Neural cell (in vitro differentiated cells): ENCODE measurements at regions not wholly inside any gene's neighbourhood (a gene's known extent, or its start where the extent isn't known, plus 50 kb on each side); places are given as distances from the start of the nearest gene placed in this dataset.

Experiments used
- H2AFZ ChIP-seq: fragments of 200-600, 300-800 bp; sonication (generic), shearing (Covaris generic); 2 replicates; pipeline ENCODE4 v1.6.0; 2014; ENCODE audit warnings: low read depth, mild to moderate bottlenecking, antibody characterized with exemption, low read length, moderate library complexity
- H3F3A ChIP-seq: fragments of 200-600 bp; shearing (Covaris generic); 2 replicates; pipeline ENCODE4 v1.6.1; 2016; ENCODE audit warnings: mild to moderate bottlenecking, moderate library complexity, mixed read lengths, antibody characterized with exemption, low read length; ENCODE audit not compliant: insufficient read depth, poor library complexity, severe bottlenecking
- H3K27ac ChIP-seq: fragments of 200-600, 300-800 bp; sonication (generic), shearing (Covaris generic); 2 replicates; pipeline ENCODE4 v1.5.1; 2014; ENCODE audit warnings: mild to moderate bottlenecking, low read length, moderate library complexity
- H3K27me3 ChIP-seq: fragments of 300-800, 200-600 bp; sonication (generic), shearing (Covaris generic); 2 replicates; pipeline ENCODE4 v1.6.0; 2014; ENCODE audit warnings: mild to moderate bottlenecking, low read depth, low read length, moderate library complexity; ENCODE audit not compliant: insufficient read depth
- H3K36me3 ChIP-seq: fragments of 300-800, 200-600 bp; sonication (generic), shearing (Covaris generic); 2 replicates; pipeline ENCODE4 v1.5.1; 2014; ENCODE audit warnings: mild to moderate bottlenecking, antibody characterized with exemption, low read length, moderate library complexity; ENCODE audit not compliant: insufficient read depth
- H3K4me2 ChIP-seq: fragments of 300-800, 200-600 bp; sonication (generic), shearing (Covaris generic); 2 replicates; pipeline ENCODE4 v1.6.0; 2014; ENCODE audit warnings: mild to moderate bottlenecking, low read length
- H3K4me3 ChIP-seq: fragments of 300-800, 200-600 bp; sonication (generic), shearing (Covaris generic); 2 replicates; pipeline ENCODE4 v1.5.1; 2014; ENCODE audit warnings: mild to moderate bottlenecking, low read length, moderate library complexity
- H3K79me2 ChIP-seq: fragments of 200-600 bp; shearing (Covaris generic); replicated peaks from 2 replicates; pipeline ENCODE4 v1.6.0; 2014; ENCODE audit warnings: mild to moderate bottlenecking, low read length, moderate library complexity; ENCODE audit not compliant: insufficient read depth
- H3K9ac ChIP-seq: fragments of 300-800, 200-600 bp; sonication (generic), shearing (Covaris generic); 2 replicates; pipeline ENCODE4 v1.6.1; 2016; ENCODE audit warnings: mild to moderate bottlenecking, low read length, mixed read lengths
- H3K9me2 ChIP-seq: fragments of 200-600 bp; shearing (Covaris generic); 2 replicates; pipeline ENCODE4 v1.6.1; 2016; ENCODE audit warnings: mild to moderate bottlenecking, low read length, mixed read lengths; ENCODE audit not compliant: insufficient read depth
- H3K9me3 ChIP-seq: fragments of 200-600, 300-800 bp; sonication (generic), shearing (Covaris generic); 2 replicates; pipeline ENCODE4 v1.6.1; 2016; ENCODE audit warnings: mild to moderate bottlenecking, mixed run types, low read length, moderate library complexity, mixed read lengths
- H4K20me1 ChIP-seq: fragments of 200-600 bp; shearing (Covaris generic); 2 replicates; pipeline ENCODE4 v1.6.1; 2016; ENCODE audit warnings: mild to moderate bottlenecking, mixed run types; ENCODE audit not compliant: insufficient read depth
- EP300 ChIP-seq: fragments of 450-650 bp; conservative IDR thresholded peaks from 2 replicates; pipeline ENCODE4 v1.6.1; 2014; ENCODE audit warnings: antibody characterized with exemption, mild to moderate bottlenecking, moderate library complexity; ENCODE audit not compliant: poor library complexity, severe bottlenecking
- EZH2 ChIP-seq: fragments of 200-600, 300-800 bp; shearing (Covaris generic), sonication (generic); IDR thresholded peaks from 2 replicates; pipeline ENCODE4 v1.6.1; 2014; ENCODE audit warnings: antibody characterized with exemption, low read length, borderline replicate concordance, mild to moderate bottlenecking; ENCODE audit not compliant: insufficient read depth, poor library complexity, severe bottlenecking
- MXI1 ChIP-seq: fragments of 450-650 bp; conservative IDR thresholded peaks from 2 replicates; pipeline ENCODE4 v1.6.1; 2014; ENCODE audit warnings: antibody characterized with exemption, mild to moderate bottlenecking; ENCODE audit not compliant: poor library complexity, severe bottlenecking
- POLR2AphosphoS5 ChIP-seq: IDR thresholded peaks from 2 replicates; pipeline ENCODE4 v1.6.1; 2012
- RAD21 ChIP-seq: fragments of 450-650 bp; conservative IDR thresholded peaks from 2 replicates; pipeline ENCODE4 v1.6.1; 2014; ENCODE audit warnings: antibody characterized with exemption, mild to moderate bottlenecking, moderate library complexity
- SMC3 ChIP-seq: fragments of 450-650 bp; conservative IDR thresholded peaks from 2 replicates; pipeline ENCODE4 v1.6.1; 2014; ENCODE audit warnings: antibody characterized with exemption, mild to moderate bottlenecking, moderate library complexity; ENCODE audit not compliant: poor library complexity
- TAF1 ChIP-seq: IDR thresholded peaks from 2 replicates; pipeline ENCODE4 v1.6.1; 2012; ENCODE audit warnings: low read depth
- TF ChIP-seq, protein P1 (sequence below): fragments of 450-650 bp; IDR thresholded peaks from 2 replicates; pipeline ENCODE4 v1.5.1; 2014; ENCODE audit warnings: antibody characterized with exemption, mild to moderate bottlenecking, moderate library complexity; ENCODE audit not compliant: poor library complexity, severe bottlenecking
- TF ChIP-seq, protein P2 (sequence below): IDR thresholded peaks from 2 replicates; pipeline ENCODE4 v1.6.1; 2012; ENCODE audit warnings: borderline replicate concordance

DNA sequence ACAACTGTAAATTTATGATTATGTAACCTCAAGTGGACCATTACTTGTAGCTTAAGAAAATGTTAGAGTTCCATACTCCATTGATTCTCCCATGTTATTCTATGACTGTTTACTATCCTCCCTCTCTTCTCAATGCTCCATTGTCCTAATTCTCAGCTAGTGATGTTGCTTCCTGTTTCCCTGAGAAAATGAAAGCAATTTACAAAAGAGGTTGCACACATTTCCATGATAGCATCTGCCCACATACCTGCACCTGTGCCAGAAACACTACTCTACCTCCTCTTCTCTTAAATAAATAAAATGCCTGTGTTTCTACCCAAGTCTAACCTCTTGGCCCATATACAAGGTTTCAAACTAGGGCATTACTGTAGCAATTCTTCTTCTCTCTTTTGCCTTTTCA lies 1620.9 kb downstream of the FAM181B start:
- Histone ChIP-seq H3K36me3 (no peaks in the 10 kb centered on the region), H3K79me2 (no peaks in the 10 kb centered on the region), H3K4me2 (no peak overlapping the region), H2AFZ (no peak overlapping the region), H3K4me3 (no peak overlapping the region), H3K9me3 (no peaks in the 10 kb centered on the region), H3K27ac (no peak overlapping the region), H3K9ac (no peak overlapping the region), H3F3A (no peaks in the 10 kb centered on the region), H3K27me3 (no peaks in the 10 kb centered on the region), H4K20me1 (no peaks in the 10 kb centered on the region), H3K9me2 (no peaks in the 10 kb centered on the region)
- no peak for TF ChIP-seq EP300

DNA sequence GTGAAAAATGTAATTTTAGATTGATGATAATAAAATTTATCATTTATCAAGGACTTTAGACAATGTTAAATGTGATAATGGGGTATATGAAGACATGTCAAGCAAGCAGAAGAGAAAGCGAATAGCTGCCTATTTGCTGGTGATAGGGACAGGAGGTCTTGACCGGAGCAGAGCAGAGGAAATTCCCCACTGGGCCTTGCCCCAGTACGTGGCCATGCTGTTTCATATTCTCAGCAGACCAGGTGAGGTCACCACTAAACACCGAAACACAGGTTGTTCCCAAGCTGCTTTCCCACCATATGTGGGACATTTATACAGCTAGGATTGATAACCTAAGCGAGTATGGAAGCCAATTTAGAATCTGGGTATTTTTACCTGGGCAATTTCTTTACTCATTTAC lies 1629.6 kb downstream of the FAM181B start:
- no peak overlapping the region for H3K27ac ChIP-seq

DNA sequence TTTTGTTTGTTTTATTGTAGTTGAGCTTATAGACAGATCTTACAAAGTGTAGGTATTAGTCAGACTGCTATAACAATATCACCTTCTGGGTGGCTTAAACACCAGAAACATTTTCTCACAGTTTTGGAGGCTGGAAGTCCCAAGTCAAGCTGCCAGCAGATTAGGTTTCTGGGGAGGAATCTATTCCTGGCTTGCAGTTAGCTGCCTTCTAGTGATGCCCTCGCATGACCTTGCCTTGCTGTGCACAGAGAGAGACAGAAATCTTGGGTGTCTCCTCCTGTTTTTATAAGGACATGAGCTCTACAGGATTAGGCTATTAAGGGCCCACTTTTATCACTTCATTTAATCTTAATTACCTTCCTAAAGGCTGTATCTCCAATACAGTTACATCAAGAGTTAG lies 1635.2 kb downstream of the FAM181B start:
- Histone ChIP-seq H3K9ac (no peak overlapping the region), H3K79me2 (no peaks in the 10 kb centered on the region), H3K4me2 (no peak overlapping the region), H4K20me1 (no peaks in the 10 kb centered on the region), H3K27ac (no peak overlapping the region), H3K27me3 (no peaks in the 10 kb centered on the region), H3K9me3 (no peaks in the 10 kb centered on the region), H3K36me3 (no peaks in the 10 kb centered on the region), H3K9me2 (no peaks in the 10 kb centered on the region), H3K4me3 (no peak overlapping the region), H3F3A (no peaks in the 10 kb centered on the region), H2AFZ (no peak overlapping the region)
- TF ChIP-seq SMC3 = no peak
- no peak for TF ChIP-seq RAD21
- TF ChIP-seq EZH2 = no peak

More for the DNA sequence above, 1629.6 kb downstream of the FAM181B start:
- H3K9ac ChIP-seq = no peak overlapping the region
- TF ChIP-seq, protein P1, sequence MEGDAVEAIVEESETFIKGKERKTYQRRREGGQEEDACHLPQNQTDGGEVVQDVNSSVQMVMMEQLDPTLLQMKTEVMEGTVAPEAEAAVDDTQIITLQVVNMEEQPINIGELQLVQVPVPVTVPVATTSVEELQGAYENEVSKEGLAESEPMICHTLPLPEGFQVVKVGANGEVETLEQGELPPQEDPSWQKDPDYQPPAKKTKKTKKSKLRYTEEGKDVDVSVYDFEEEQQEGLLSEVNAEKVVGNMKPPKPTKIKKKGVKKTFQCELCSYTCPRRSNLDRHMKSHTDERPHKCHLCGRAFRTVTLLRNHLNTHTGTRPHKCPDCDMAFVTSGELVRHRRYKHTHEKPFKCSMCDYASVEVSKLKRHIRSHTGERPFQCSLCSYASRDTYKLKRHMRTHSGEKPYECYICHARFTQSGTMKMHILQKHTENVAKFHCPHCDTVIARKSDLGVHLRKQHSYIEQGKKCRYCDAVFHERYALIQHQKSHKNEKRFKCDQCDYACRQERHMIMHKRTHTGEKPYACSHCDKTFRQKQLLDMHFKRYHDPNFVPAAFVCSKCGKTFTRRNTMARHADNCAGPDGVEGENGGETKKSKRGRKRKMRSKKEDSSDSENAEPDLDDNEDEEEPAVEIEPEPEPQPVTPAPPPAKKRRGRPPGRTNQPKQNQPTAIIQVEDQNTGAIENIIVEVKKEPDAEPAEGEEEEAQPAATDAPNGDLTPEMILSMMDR = no peak
- no peak for TF ChIP-seq SMC3
- TF ChIP-seq, protein P2, sequence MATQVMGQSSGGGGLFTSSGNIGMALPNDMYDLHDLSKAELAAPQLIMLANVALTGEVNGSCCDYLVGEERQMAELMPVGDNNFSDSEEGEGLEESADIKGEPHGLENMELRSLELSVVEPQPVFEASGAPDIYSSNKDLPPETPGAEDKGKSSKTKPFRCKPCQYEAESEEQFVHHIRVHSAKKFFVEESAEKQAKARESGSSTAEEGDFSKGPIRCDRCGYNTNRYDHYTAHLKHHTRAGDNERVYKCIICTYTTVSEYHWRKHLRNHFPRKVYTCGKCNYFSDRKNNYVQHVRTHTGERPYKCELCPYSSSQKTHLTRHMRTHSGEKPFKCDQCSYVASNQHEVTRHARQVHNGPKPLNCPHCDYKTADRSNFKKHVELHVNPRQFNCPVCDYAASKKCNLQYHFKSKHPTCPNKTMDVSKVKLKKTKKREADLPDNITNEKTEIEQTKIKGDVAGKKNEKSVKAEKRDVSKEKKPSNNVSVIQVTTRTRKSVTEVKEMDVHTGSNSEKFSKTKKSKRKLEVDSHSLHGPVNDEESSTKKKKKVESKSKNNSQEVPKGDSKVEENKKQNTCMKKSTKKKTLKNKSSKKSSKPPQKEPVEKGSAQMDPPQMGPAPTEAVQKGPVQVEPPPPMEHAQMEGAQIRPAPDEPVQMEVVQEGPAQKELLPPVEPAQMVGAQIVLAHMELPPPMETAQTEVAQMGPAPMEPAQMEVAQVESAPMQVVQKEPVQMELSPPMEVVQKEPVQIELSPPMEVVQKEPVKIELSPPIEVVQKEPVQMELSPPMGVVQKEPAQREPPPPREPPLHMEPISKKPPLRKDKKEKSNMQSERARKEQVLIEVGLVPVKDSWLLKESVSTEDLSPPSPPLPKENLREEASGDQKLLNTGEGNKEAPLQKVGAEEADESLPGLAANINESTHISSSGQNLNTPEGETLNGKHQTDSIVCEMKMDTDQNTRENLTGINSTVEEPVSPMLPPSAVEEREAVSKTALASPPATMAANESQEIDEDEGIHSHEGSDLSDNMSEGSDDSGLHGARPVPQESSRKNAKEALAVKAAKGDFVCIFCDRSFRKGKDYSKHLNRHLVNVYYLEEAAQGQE = no peak
- no peak for TF ChIP-seq RAD21
- no peak for TF ChIP-seq POLR2AphosphoS5
- TF ChIP-seq TAF1 = no peak
- no peak for TF ChIP-seq EP300
- no peak for TF ChIP-seq MXI1
- TF ChIP-seq EZH2 = no peak
- H3K27me3 ChIP-seq = no peaks in the 10 kb centered on the region
- H3K9me3 ChIP-seq = no peaks in the 10 kb centered on the region
- no peaks in the 10 kb centered on the region for H3F3A ChIP-seq
- no peaks in the 10 kb centered on the region for H3K79me2 ChIP-seq
- no peak overlapping the region for H3K4me2 ChIP-seq
- no peaks in the 10 kb centered on the region for H3K9me2 ChIP-seq
- no peaks in the 10 kb centered on the region for H3K36me3 ChIP-seq
- H3K4me3 ChIP-seq = no peak overlapping the region
- no peak overlapping the region for H2AFZ ChIP-seq
- no peaks in the 10 kb centered on the region for H4K20me1 ChIP-seq
